Calu3 (cell line): ENCODE measurements at regions not wholly inside any gene's neighbourhood (a gene's known extent, or its start where the extent isn't known, plus 50 kb on each side); places are given as distances from the start of the nearest gene placed in this dataset.
A peak's percentile ranks its signal among the peaks of the same experiment; 100 is the strongest.
"Not testable (repeated sequence)": the region's sequence is repeated elsewhere in the genome, so short reads cannot be mapped to it uniquely, and the experiment has no call there.

ENCODE experiments used
- BruUV-seq: library from RNA; stranded (reverse); fragments of 400-500 nt; replicated peaks from 2 replicates; lab custom pipeline; 2021; lab: Mats Ljungman, UMichigan
- CTCF ChIA-PET: fragments of 300-600 bp; sonication (Branson Sonifier 250); formaldehyde crosslinking; loops from one replicate; lab custom pipeline; 2022; ENCODE audit warnings: antibody characterized with exemption; lab: Charles Lee
- DNase-seq: peaks from one replicate; pipeline ENCODE4 v3.0.0; 2022
- H3K27ac Mint-ChIP-seq: one replicate; pipeline ENCODE4 v1.8.0; 2022; ENCODE audit warnings: mixed read lengths; ENCODE audit not compliant: unreplicated experiment
- H3K27me3 Mint-ChIP-seq: one replicate; pipeline ENCODE4 v1.8.0; 2022; ENCODE audit warnings: mixed read lengths; ENCODE audit not compliant: unreplicated experiment
- H3K36me3 Mint-ChIP-seq: one replicate; pipeline ENCODE4 v1.8.0; 2022; ENCODE audit warnings: mild to moderate bottlenecking, moderate library complexity, mixed read lengths; ENCODE audit not compliant: insufficient read depth, unreplicated experiment
- H3K4me1 Mint-ChIP-seq: one replicate; pipeline ENCODE4 v1.8.0; 2022; ENCODE audit warnings: mild to moderate bottlenecking, low read depth, mixed read lengths; ENCODE audit not compliant: unreplicated experiment
- H3K4me3 Mint-ChIP-seq: one replicate; pipeline ENCODE4 v1.8.0; 2022; ENCODE audit warnings: mild to moderate bottlenecking, low read depth, moderate library complexity, mixed read lengths; ENCODE audit not compliant: unreplicated experiment
- H3K9me3 Mint-ChIP-seq: one replicate; pipeline ENCODE4 v1.8.0; 2022; ENCODE audit warnings: low read depth, mixed read lengths; ENCODE audit not compliant: unreplicated experiment
- CTCF ChIP-seq: fragments of 200-600 bp; IDR thresholded peaks from one replicate; pipeline ENCODE4 v1.8.0; 2022; ENCODE audit warnings: antibody characterized with exemption; ENCODE audit not compliant: unreplicated experiment
- intact Hi-C: fragments of 100-400 bp; cut with micrococcal nuclease; formaldehyde crosslinking; loops from one replicate; pipeline ENCODE4 v1.10.0; 2022; ENCODE audit not compliant: unreplicated experiment

GRCh38 chr6:100202417-100203194, 208.6 kb upstream of the MCHR2 start:
- H3K4me3 Mint-ChIP-seq: no peak overlapping the region
- intact Hi-C loops: no loop called here
- no peaks in the 10 kb centered on the region for H3K27me3 Mint-ChIP-seq
- BruUV-seq: no TSS peak
- DNase-seq: peak; percentile 43
- H3K4me1 Mint-ChIP-seq: peaks cover 8% of the 10 kb centered on the region
- CTCF ChIA-PET: no interaction called here
- H3K9me3 Mint-ChIP-seq: peaks cover 8% of the 10 kb centered on the region
- H3K27ac Mint-ChIP-seq: peak overlapping the region; percentile 93
- H3K36me3 Mint-ChIP-seq: peaks cover 14% of the 10 kb centered on the region
- no peak for TF ChIP-seq CTCF

- H3K9me3 Mint-ChIP-seq, H3K4me1 Mint-ChIP-seq, H3K27me3 Mint-ChIP-seq, H3K36me3 Mint-ChIP-seq, H3K27ac Mint-ChIP-seq, DNase-seq, CTCF ChIA-PET, intact Hi-C loops, BruUV-seq, H3K4me3 Mint-ChIP-seq: not testable (repeated sequence)
These were observed 202.4 kb upstream of the MCHR2 start for GRCh38 chr6:100196214-100196982.

GRCh38 chr6:100195244-100195643, 201.2 kb upstream of the MCHR2 start:
- DNase-seq, H3K36me3 Mint-ChIP-seq, BruUV-seq, intact Hi-C loops, H3K4me1 Mint-ChIP-seq, H3K27me3 Mint-ChIP-seq, CTCF ChIA-PET, H3K4me3 Mint-ChIP-seq, H3K27ac Mint-ChIP-seq, H3K9me3 Mint-ChIP-seq: not testable (repeated sequence)

- intact Hi-C loops: no loop called here
- Mint-ChIP-seq H3K36me3 (no peaks in the 10 kb centered on the region), H3K27ac (no peak overlapping the region), H3K4me1 (no peaks in the 10 kb centered on the region), H3K9me3 (no peaks in the 10 kb centered on the region), H3K4me3 (no peak overlapping the region), H3K27me3 (no peaks in the 10 kb centered on the region)
- no peak for DNase-seq
- BruUV-seq: no TSS peak
- no peak for TF ChIP-seq CTCF
- CTCF ChIA-PET: no interaction called here
These were observed 200.5 kb upstream of the MCHR2 start for GRCh38 chr6:100194535-100194934.

- no peak overlapping the region for H3K4me3 Mint-ChIP-seq
- CTCF ChIA-PET: no interaction called here
- H3K4me1 Mint-ChIP-seq: no peaks in the 10 kb centered on the region
- no peaks in the 10 kb centered on the region for H3K9me3 Mint-ChIP-seq
- H3K27me3 Mint-ChIP-seq: no peaks in the 10 kb centered on the region
- DNase-seq: no peak
- BruUV-seq: no TSS peak
- no peak for TF ChIP-seq CTCF
- no peak overlapping the region for H3K27ac Mint-ChIP-seq
- no peaks in the 10 kb centered on the region for H3K36me3 Mint-ChIP-seq
- intact Hi-C loops: no loop called here
These were observed 194.7 kb upstream of the MCHR2 start for GRCh38 chr6:100188754-100189153.
